Left ventricle myocardium inferior (tissue), 1 donor: ENCODE measurements at regions not wholly inside any gene's neighbourhood (a gene's known extent, or its start where the extent isn't known, plus 50 kb on each side); places are given as distances from the start of the nearest gene placed in this dataset.

Experiments used
- DNase-seq: peaks from one replicate; pipeline ENCODE4 v3.0.0-alpha.2; 2020
- H3K27ac ChIP-seq: fragments of 200-600 bp; replicated peaks from 2 replicates; pipeline ENCODE4 v1.8.0; 2021
- H3K27me3 ChIP-seq: fragments of 200-600 bp; 2 replicates; pipeline ENCODE4 v1.8.0; 2021; ENCODE audit warnings: low read depth
- H3K36me3 ChIP-seq: fragments of 200-600 bp; 2 replicates; pipeline ENCODE4 v1.8.0; 2021
- H3K4me1 ChIP-seq: fragments of 200-600 bp; 2 replicates; pipeline ENCODE4 v1.8.0; 2021
- H3K4me3 ChIP-seq: fragments of 200-600 bp; 2 replicates; pipeline ENCODE4 v1.8.0; 2021; ENCODE audit warnings: mild to moderate bottlenecking, moderate library complexity
- H3K9me3 ChIP-seq: fragments of 200-600 bp; replicated peaks from 2 replicates; pipeline ENCODE4 v1.8.0; 2021
- intact Hi-C: fragments of 100-400 bp; cut with micrococcal nuclease; formaldehyde crosslinking; loops from one replicate; pipeline ENCODE4 v1.11.0; 2022
- TF ChIP-seq, protein P1 (sequence below): fragments of 200-600 bp; IDR thresholded peaks from 2 replicates; pipeline ENCODE4 v1.8.0; 2021; ENCODE audit warnings: antibody characterized with exemption, mild to moderate bottlenecking, borderline replicate concordance
- donor health status: DM: no; HTN: yes; CAD: no; lungs with severe emphysema.

DNA sequence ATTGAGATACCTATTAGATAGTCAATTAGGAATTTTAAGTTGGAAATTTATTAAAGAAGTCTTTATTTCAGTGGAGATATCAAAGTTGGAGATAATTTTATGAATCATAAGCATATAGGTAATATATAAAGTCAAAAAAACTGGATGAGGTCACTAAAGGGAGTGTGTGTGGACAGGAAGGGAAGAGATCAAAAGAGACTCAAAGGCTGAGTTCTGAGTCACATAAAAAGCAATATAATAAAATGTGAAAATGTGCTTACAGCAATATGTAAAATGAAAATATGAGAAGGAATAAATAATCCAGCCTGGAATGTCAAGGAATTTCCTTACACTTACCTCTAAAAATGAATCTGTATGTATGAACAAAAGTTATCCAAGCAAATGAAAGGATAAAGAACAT is 583.3 kb upstream of the SORCS1 start:
- H3K27ac ChIP-seq, result no peak overlapping the region
- peaks cover 8% of the 10 kb centered on the region for H3K9me3 ChIP-seq
- H3K27me3 ChIP-seq, result no peaks in the 10 kb centered on the region
- no peaks in the 10 kb centered on the region for H3K36me3 ChIP-seq
- intact Hi-C loops, result no loop called here
- no peak overlapping the region for H3K4me3 ChIP-seq
- no peaks in the 10 kb centered on the region for H3K4me1 ChIP-seq
- TF ChIP-seq, protein P1, sequence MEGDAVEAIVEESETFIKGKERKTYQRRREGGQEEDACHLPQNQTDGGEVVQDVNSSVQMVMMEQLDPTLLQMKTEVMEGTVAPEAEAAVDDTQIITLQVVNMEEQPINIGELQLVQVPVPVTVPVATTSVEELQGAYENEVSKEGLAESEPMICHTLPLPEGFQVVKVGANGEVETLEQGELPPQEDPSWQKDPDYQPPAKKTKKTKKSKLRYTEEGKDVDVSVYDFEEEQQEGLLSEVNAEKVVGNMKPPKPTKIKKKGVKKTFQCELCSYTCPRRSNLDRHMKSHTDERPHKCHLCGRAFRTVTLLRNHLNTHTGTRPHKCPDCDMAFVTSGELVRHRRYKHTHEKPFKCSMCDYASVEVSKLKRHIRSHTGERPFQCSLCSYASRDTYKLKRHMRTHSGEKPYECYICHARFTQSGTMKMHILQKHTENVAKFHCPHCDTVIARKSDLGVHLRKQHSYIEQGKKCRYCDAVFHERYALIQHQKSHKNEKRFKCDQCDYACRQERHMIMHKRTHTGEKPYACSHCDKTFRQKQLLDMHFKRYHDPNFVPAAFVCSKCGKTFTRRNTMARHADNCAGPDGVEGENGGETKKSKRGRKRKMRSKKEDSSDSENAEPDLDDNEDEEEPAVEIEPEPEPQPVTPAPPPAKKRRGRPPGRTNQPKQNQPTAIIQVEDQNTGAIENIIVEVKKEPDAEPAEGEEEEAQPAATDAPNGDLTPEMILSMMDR, result no peak
- no peak for DNase-seq

DNA sequence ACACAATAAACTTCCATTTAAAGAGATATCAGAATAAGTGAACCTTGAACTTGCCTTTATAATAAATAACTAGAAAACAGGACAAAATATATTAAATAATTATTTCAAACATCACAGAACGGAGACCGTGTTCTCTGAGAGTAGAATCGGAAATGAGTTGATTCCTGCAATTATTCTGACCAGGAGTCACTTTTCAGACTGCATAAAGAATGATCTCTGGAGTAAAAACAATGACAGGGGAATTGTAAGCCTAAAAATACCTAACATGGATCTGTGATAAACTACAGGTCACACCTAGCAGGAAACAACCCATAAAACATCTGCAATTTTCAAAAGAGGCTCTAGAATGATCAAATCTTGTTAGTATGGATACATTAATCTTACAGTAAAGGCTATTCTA is 577.5 kb upstream of the SORCS1 start:
- intact Hi-C loops, result no loop called here
- no peak for DNase-seq
- Histone ChIP-seq H3K27me3 (no peaks in the 10 kb centered on the region), H3K9me3 (peaks cover 7% of the 10 kb centered on the region), H3K27ac (no peak overlapping the region), H3K36me3 (no peaks in the 10 kb centered on the region), H3K4me3 (no peak overlapping the region), H3K4me1 (no peaks in the 10 kb centered on the region)
- TF ChIP-seq, protein P1, result no peak

DNA sequence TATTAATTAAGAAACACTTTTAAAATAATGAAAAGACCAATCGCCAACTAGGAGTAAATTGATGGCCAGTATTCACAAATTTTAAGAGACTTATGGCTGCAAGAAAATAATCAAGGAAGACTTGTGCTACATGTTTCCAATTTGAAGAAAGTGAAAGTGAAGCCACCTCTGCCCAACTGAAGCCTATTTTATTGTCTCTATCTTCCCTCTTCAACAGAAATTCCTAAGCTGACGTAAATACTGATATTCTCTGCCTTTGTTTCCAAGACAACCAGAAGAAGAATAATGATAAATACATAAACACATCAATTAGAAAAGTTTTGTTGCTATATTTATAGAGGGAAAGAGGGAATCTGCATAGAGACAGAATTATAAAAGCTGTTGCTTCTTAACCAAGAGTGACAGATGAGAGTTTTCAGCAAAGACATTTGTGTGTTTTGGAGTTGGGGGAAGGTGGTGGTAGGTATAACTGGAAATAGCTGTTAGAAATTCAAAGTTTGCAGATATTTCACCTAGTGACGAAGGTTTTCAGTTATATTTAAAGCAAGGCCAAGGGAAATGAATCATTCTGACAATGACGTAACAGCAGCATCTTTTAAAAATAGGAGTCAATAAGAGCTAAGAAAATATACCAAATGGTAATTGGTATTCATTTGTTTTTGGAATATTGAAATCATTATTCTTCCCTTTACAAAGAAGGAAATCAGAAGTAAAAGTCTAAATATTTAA is 576.6 kb upstream of the SORCS1 start:
- intact Hi-C loops, result no loop called here
- TF ChIP-seq, protein P1, result no peak
- no peak overlapping the region for H3K4me3 ChIP-seq

DNA sequence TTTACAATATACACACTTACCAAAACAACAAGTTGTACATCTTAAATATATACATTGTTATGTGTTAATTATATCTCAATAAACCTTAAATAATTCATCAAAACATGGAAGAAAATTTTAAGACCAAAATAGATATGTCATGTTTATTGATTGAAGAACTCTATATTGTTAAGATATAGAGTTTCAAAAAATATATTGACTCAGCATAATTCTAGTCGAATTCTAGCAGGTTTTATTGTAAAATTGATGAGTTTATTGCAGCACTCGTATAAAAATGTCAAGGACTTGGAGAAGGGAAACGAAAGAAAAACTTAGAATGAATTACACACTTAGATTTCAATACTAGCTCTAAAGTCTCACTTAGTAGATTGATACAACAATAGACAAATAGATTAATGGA is 575.4 kb upstream of the SORCS1 start:
- H3K4me3 ChIP-seq, result no peak overlapping the region
- DNase-seq, result no peak
- TF ChIP-seq, protein P1, result no peak

More for the DNA sequence above, 576.6 kb upstream of the SORCS1 start:
- Histone ChIP-seq H3K4me1 (no peaks in the 10 kb centered on the region), H3K27ac (no peak overlapping the region), H3K36me3 (no peaks in the 10 kb centered on the region), H3K27me3 (no peaks in the 10 kb centered on the region), H3K9me3 (peaks cover 14% of the 10 kb centered on the region)
- DNase-seq, result no peak

DNA sequence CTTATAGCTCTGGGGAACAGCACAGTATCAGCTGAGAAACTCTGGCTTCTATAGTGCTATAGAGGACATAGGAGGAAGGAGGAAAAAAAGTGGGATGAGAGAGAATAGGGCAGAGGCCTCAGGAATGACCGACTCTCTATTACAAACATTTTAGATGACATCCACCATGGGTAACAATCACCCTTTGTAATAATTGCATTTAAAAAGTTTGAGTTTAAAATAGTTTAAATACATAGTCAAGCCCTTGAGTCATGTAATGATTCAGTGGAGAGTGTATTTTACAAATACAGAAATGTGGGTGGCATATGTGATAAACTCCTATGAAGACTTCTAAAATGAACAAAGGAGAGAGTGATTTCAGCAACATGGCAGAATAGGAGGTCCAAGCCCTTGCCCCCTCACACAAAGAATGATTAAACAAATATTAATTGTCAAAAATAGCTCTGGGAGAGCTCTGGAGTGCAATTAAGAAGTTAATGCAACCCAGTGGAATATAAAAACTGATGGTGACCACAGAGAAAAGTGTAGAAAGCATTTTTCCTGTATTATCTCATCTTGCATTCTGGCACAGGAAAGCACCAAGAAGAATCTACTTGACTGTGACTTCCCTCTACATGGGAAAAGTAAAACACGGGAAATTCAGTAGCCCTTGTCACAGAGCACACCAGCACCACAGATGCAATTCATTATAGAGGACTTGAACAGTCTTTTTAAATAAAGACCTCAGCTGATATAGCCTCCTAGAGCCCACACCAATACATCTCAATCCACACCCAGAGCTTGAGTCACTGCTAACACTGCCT is 569.0 kb upstream of the SORCS1 start:
- Histone ChIP-seq H3K4me1 (no peaks in the 10 kb centered on the region), H3K9me3 (peaks cover 50% of the 10 kb centered on the region), H3K27ac (no peak overlapping the region), H3K27me3 (no peaks in the 10 kb centered on the region), H3K36me3 (no peaks in the 10 kb centered on the region), H3K4me3 (no peak overlapping the region)
- no peak for DNase-seq
- intact Hi-C loops, result no loop called here
- TF ChIP-seq, protein P1, result no peak

More for the DNA sequence above, 575.4 kb upstream of the SORCS1 start:
- no peak overlapping the region for H3K27ac ChIP-seq
- H3K36me3 ChIP-seq, result no peaks in the 10 kb centered on the region
- H3K27me3 ChIP-seq, result no peaks in the 10 kb centered on the region
- H3K9me3 ChIP-seq, result peaks cover 25% of the 10 kb centered on the region
- intact Hi-C loops, result no loop called here
- H3K4me1 ChIP-seq, result no peaks in the 10 kb centered on the region
